ENCODE measurements at regions not wholly inside any gene's neighbourhood (a gene's known extent, or its start where the extent isn't known, plus 50 kb on each side); places are given as distances from the start of the nearest gene placed in this dataset.

DNA sequence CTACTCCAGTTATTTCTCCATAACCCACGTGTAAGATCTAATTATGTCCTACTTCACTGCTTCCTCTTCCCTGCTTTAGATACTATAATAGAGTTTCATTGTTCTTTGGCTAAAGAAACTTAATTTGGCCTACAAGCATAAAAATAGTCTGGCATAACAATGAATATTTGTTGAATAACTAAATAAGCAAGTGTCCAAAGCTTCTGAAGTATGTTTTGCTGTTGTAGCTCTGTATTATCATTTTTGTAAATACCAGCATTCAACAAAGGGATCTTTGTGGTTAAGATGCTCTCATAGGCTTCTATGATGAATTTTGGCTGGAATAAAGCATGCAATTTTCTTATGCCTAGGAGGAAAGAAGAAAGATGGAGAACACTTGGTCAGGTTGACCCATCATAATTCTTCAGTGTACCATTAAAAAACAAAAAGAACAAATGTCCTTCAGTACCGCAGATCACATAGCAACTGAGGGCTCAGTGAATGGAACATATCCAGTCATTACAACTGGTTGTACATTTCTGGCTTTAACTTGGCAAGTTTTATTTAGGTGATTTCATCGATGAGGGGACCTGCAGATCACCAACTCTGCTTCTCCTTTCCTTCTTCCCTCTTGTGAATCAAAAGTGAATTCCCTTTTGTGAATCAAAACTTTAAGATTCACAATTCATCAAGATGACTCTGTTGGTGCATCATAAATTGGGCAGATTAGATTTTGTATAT lies 465.9 kb upstream of the TGFBR2 start:
- TF ChIP-seq POLR2A (IDR thresholded peaks at IDR 0.05; ENCODE audit: low read length) (no peak), GATA1 (IDR thresholded peaks at IDR 0.05; ENCODE audit: low read depth, low read length) (no peak)
